ENCODE measurements at regions not wholly inside any gene's neighbourhood (a gene's known extent, or its start where the extent isn't known, plus 50 kb on each side); places are given as distances from the start of the nearest gene placed in this dataset.
"Not testable (repeated sequence)": the region's sequence is repeated elsewhere in the genome, so short reads cannot be mapped to it uniquely, and the experiment has no call there.

DNA sequence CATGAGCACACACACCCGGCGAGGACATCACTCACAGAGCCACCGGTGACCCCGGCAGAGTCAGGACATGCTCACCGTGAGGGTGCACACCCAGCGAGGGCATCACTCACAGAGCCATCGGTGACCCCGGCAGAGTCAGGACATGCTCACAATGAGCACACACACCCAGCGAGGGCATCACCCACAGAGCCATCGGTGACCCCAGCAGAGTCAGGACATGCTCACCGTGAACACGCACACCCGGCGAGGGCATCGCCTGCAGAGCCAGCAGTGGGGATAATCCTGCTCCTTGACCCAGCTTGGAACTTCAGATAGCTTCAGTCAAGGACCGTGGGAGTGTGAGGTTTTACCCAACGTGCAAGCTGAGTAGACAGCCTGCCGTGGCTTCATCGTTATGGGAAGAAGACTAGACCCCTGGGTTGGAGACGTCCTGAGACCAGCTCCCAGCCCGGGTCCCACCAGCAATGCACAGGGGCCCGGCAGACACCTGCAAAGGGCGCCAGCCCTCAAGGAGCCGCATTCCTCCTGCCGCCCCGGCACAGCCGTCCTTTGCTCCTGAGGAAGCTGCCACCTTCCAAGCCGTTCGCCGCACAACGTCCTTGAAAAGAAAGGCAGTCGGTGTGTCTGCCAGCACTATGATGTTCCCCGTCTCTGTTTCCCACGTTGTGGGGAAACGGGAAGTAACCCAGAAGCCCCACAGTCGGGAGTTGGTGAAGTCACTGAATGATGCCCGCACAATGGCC, 192.3 kb downstream of the DLL1 start:
- no peak for DNase-seq

DNA sequence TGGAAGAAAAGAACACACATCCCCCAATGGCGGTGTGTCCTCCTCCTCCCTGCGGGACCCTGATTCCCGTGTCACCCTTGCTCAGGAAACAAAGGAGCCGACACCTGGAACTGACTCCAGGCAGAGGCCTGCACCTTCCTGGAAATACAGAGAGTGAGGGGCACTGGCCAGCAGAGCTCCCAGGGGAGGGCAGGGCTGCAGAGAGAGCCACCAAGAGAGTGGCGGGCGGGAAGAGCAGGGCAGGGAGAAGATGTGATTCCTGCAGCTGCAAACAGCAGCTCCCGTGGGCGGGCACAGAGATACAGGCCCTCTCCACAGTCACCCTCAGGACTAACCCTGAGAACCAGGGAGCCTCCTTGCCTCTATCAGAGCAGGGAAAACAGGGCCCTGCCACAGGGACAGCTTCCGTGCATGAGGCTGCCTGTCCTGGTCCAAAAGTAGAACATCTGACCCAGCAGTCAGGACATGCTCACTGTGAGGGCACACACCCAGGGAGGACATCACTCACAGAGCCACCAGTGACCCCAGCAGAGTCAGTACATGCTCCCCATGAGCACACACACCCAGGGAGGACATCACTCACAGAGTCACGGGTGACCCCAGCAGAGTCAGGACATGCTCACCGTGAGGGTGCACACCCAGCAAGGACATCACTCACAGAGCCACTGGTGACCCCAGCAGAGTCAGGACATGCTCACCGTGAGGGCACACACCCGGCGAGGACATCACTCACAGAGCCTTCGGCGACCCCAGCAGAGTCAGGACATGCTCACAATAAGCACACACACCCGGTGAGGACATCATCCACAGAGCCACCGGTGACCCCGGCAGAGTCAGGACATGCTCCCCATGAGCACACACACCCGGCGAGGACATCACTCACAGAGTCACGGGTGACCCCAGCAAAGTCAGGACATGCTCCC, 193.1 kb downstream of the DLL1 start:
- no peak for DNase-seq

DNA sequence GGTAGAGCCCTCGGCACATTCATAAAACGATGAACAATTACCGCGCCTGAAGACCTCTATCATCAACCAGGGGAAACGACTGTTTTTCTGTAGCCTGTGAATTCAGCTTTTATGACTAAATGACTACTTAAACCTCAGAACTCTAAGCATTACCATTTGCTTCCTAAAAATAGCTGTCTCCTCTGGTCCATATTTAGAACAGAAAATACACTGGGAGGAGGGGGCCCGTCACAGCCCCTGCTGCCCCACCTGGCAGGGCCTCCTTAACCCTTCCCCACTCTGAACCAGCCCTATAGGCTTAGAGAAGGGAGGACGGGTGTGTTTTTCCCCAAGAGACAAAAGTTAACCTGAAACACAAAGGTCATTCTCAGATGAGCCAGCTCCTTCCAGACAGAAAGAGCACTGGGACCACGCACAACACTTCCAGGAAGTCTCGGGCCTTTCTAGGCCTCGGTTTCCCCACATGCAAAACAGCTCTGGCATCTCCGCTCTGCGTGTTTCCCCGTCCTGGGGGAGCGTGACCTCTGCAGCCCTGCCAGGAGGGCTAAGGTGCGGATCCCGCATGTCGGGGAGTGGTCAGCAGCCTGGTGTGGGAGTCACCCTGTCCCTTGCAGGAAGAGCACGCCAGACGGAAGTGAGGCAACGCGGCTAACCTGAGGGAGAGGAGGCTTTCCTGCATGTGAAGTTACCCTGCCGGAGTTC, 193.9 kb downstream of the DLL1 start:
- DNase-seq = peak in 1 of 3 donors; percentile 11

DNA sequence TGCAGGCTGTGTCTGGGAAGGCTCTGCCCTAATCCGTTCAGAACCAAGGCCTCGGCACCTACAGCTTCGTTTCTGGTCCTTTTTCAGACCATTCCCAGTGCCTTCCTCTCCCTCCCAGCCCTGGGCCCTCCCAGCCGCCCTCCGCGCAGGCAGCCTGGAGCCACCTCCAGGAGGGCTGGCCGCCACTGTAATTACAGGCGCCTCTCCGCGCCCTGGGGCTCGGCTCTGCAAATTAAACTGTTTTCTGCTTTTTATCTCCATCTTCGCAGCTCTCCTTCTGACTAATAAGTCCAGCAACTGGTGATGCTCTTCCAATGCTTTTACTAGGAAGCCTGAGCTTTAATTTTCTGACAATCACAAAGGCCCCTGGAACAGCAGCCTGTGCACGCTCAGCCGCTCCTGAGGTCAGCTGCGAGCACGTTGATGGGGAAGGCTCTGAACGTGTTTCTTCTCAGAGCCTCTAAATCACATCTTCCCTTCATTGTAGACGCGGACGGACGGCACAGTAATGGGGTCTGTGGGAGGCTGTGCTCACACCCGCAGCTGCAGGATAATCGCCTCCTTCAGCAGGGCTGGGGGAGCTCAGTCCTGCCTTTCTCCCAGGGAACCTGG, 194.6 kb downstream of the DLL1 start:
- DNase-seq = peak in 1 of 3 donors; percentile 35

DNA sequence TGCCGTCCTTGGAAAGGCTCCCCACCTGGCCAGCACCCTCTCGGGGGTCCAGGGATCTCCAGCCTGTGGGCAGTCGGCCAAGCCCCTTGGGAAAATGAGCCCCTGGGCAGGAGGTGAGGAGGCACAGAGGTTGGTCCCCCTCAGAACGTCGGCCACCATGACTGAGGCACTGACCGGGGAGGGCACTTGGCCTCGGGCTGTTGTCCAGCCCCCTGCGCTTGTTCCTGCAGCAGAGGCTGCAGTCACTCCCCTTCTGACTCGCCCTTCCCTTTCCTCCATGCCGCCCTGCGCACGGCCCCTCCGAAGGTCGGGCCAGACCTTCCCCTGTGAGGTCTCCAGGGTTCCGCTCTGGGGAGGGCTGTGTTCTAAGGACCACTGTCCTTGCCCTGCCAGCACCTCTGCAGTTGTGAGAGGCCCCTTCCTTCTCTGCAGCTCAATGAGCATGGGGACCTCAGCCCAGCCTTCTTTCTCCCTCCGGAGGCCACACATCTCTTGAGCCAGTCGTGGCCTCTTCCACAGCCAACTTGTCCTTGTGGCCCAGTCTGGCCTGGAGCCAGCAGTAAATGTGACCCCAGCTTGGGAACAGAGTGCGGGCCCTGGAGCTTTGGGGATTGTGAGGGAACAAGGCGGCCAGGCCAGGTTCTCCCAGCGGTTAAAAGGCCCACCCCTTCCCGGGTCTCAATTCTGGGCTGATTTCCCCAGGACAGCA, 195.5 kb downstream of the DLL1 start:
- DNase-seq = no peak

DNA sequence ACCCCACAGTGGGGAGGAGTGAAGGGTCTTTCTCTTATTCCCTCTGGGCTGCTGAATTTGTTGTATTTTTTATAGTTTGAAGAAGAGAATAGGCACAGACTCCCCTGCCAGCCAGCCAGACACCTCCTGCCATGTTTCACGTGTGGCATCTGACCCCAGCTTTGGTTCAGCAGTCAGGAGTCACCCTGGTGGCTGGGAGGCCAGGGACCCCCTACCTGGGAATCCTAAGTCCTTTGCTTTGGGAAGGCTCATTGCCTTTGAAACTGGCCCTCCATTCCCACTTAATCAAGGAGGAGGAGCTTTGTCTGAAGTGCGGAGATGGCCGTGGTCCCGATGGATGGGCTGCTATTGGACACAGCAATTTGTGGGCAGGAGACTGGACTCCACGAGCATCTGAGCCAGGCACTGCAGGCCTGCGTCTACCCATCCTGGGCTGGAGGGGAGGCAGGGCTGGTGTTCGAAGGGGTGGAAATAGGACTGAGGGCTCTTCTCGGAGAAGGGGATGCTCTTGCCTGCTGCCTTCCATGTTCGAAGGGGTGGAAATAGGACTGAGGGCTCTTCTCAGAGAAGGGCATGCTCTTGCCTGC, 196.1 kb downstream of the DLL1 start:
- no peak for DNase-seq

DNA sequence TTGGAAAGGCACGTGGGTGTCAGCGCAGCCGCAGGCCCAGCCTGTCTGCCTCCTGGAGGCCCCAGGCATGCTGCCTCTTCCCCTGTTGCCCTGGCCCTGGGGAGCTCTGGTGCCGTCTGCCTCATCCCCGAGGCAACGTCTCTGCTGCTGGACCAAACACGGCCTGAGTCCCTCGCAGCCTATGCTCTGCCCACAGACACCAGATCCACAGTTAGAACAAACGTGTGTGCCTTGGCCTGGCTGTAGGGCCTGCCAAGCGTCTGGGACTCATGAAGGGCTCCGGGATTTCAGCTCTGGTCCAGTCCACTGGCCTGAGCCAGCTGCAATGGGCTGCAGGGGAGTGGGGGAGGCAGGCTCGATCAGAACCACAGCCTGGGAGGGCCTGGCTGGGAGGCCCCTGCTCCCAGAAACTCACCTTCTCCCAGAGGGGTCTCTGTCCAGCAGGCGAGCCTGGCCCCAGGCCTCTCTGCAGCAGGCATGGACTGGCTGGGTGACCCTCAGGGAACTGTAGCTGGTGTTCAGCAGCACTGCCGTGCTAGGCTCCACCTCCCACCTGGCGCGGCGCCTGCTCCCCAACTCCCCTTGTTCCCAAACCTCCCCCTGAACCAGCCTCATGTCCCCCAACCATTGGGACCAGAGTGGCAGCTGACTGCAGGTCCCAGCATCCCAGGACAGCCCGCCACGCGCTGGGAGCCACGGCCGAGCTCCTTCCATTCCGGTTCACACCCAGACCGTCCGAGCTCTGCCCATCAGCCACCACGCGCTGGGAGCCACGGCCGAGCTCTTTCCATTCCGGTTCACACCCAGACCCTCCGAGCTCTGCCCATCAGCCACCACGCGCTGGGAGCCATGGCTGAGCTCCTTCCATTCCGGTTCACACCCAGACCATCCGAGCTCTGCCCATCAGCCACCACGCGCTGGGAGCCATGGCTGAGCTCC, 197.0 kb downstream of the DLL1 start:
- DNase-seq = no peak

DNA sequence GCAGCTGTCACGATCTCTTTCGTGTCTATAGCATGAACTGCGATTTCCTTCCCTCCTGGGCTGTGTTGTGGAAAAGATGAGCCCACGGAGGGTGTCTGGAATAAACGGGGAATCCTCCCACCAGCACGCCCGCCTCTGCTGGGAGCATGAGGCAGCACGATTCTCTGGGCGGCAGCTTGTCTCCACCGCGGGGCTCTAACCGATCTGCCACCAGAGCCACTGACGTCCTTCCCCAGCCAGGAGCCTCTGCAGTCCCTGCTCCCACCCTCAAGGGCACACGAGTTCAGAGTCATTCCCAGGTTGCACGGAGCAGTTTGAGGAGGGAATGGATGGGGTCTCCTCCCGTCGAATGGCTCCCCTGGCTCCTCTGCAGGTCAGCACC, 197.6 kb downstream of the DLL1 start:
- no peak for DNase-seq

DNA sequence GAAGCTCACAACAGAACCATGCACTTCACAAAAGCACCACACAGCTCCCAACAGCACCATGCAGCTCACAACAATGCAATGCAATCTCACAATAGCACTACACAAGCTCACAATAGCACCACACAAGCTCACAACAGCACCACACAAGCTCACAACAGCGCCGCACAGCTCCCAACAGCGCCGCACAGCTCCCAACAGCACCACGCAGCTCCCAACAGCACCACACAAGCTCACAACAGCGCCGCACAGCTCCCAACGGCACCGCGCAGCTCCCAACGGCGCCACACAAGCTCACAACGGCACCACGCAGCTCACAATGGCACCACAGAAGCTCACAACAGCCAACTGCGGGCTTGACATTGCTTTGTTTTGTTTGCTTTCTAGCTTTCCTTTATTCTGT, 198.1 kb downstream of the DLL1 start:
- no peak for DNase-seq

DNA sequence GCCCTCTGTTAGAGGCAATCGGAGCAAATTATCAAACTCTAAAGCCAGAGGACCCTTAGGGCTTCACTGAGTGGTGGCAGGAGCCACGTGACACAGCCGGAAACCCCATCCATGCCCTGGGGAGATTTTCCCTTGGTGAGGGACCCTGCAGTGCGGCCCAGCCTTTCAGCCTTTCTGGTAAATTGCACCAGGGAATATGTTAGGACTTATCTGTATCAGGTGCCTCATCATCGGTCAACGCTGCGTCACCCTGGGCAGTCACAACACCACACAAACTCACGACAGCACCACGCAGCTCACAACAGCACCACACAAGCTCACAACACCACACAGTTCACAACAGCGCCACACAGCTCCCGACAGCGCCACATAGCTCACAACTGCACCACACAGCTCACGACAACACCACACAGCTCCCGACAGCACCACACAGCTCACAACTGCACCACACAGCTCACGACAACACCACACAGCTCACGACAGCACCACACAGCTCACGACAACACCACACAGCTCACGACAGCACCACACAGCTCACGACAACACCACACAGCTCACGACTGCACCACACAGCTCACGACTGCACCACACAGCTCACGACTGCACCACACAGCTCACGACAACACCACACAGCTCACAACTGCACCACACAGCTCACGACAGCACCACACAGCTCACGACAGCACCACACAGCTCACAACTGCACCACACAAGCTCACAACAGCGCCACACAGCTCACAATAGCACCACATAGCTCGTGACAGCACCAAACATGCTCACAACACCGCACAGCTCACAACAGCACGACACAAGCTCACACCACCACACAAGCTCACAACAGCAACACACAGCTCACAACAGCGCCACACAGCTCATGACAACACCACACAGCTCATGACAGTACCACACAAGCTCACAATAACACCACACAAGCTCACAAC, 199.0 kb downstream of the DLL1 start:
- DNase-seq = no peak

DNA sequence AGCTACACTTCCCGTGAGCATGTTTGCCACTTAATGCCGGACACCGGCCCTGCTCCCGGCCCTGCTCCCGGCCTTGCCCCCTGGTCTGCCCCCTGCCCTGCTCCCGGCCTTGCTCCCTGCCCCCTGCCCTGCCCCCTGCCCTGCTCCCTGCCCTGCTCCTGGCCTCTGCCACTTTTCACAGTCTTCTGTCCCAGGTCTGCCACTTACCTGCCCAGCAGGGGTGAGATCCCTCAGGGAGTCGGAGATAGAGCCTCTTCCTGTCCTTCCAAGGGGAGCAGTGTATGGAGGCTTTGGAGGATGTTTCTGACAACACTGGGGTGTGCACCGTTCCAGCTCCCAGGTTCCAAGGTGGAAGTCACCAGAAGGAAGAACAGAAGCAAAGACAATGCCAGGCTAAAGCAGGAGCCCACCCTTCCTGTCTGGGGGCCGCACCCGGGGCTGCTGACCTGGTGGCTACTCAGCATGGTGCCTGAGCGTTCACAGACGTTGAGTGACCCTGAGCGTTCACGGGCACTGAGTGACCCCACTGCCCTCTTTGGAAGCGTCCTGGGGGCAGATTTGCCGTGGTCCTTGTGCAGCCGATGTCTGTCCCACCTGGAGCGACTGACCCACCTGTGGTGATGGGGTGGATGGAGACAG, 199.8 kb downstream of the DLL1 start:
- DNase-seq = no peak

DNA sequence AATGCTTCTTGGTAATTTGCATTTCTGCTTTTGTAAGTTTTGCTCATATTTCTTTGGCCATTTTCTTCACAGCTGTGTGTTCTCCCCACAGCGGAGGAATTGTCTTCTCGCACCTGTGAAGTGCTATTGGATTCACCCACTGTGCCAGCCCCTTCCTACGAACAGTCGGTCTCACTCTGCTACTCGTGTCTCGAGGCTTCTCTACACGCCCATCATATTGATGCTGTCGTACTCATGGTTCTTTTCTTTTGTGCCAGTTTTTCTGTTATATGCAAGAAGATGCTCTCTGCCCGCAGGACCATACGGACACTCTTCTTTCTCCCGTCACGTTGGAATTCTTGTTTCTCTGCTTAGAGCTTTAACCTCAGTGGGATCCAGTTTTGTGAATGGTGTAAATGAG, 200.3 kb downstream of the DLL1 start:
- no peak for DNase-seq

DNA sequence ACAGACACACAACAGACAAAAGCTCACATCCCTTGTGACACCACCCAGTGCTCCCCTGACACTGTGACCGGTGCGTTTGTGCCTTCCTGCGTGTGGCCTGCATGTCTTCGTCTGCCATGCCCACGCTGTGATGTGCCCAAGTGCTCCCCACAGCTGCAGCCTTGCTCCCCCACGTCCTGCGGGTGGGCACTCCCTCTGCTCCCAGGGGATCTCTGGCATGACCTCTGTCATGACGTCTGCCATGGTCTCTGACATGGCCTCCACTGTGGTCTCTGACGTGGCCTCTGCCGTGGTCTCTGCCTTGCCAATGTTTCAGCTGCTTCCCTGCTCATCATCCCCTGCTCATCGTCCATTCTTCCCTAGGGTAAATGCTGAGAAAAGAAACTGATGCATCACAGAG, 200.9 kb downstream of the DLL1 start:
- DNase-seq = no peak

DNA sequence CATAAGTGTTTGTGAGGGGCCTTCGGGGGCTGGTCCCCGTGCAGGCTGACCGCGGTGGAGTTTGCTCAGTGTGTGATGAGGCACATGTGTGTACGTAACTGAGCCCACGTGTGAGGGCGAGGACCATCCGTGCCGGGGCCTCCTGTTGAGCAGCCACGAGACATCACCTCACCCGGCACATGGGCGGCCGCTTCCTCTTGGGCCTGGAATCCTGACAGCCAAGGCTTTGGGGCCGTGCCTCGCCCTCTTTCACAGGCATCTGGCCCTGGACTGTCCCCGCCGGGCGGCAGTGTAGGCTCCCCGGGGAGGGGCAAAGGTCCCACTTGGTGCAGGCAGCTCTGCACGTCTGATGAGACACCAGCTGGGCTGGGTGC, 202.3 kb downstream of the DLL1 start:
- no peak for DNase-seq

DNA sequence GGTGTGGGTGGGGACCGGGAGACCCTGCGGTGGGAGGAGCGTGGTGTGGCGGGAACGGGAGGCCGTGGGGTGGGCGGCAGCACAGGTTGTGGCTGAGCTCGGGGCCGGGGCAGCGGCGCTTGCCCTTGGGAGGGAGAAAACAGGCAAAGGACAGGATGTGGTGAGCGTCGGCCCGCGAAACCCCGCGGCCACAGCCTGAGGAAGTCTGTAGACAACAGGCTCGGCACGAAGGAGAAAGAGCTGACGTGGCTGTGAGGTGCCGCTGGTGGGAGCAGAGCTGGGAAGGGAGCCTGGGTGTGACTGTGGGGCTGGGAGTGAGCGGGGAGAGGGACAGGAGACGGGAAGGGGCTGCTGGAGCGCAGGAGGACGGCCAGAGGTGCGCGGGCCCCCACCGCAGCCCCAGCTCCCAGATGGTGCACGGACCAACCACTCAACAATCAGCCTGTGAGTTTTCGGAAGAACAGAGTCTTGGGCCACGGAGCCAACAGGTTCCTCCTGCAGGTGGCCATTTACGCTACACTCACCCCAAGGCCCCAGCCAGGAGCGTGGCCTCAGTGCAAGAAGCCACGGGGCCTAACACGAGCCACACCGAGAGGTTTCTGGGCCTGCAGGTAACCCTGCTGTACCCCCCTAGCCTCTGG, 202.8 kb downstream of the DLL1 start:
- no peak for DNase-seq

DNA sequence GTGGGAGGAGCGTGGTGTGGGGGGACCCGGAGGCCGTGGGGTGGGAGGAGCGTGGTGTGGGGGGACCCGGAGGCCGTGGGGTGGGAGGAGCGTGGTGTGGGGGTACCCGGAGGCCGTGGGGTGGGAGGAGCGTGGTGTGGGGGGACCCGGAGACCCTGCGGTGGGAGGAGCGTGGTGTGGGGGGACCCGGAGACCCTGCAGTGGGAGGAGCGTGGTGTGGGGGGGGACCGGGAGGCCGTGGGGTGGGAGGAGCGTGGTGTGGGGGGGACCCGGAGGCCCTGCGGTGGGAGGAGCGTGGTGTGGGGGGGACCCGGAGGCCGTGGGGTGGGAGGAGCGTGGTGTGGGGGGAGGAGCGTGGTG, 203.5 kb downstream of the DLL1 start:
- DNase-seq = not testable (repeated sequence)

DNA sequence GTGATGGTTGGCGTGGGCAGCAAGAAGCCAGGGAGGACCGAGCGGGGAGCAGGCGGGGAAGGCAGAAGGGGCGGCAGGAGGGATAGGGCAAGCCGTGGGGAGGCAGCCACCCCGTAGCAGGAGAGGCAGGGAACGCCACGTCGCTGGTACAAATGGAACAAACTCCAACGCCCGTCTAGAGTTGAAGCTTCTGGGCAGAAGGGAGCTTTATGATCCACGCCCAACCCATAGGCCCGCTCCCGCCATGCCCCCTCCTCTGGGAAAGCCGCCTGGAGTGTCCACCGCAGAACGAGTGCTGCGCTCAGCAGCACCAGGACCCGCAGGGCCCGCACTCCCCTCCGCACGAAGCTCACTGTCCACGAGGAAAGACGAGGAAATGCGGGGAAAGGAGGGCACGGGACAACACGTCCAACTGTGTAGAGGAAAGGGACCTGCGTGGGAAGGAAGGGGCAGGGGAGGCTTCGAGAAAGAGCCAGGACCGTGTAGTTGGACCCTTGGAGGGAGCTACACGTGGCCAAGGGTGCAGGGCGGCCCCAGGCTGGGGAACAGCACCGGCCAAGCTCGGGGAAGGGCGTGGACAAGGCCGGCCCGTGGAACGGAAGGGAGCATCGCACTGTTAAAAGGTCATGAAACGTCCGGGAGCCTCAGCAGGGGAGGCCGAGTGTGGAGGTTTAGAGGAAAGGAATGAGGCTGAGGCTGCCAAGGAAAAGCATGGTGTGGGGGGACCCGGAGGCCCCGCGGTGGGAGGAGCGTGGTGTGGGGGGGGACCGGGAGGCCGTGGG, 204.0 kb downstream of the DLL1 start:
- DNase-seq = no peak

Measured in muscle of back (tissue), 3 donors.